Left ventricle myocardium inferior (tissue), 1 donor: ENCODE measurements at regions not wholly inside any gene's neighbourhood (a gene's known extent, or its start where the extent isn't known, plus 50 kb on each side); places are given as distances from the start of the nearest gene placed in this dataset.
"Not testable (repeated sequence)": the region's sequence is repeated elsewhere in the genome, so short reads cannot be mapped to it uniquely, and the experiment has no call there.

ENCODE experiments used
- DNase-seq: peaks from one replicate; pipeline ENCODE4 v3.0.0-alpha.2; 2020
- H3K27ac ChIP-seq: fragments of 200-600 bp; replicated peaks from 2 replicates; pipeline ENCODE4 v1.8.0; 2021
- H3K27me3 ChIP-seq: fragments of 200-600 bp; 2 replicates; pipeline ENCODE4 v1.8.0; 2021; ENCODE audit warnings: low read depth
- H3K36me3 ChIP-seq: fragments of 200-600 bp; 2 replicates; pipeline ENCODE4 v1.8.0; 2021
- H3K4me1 ChIP-seq: fragments of 200-600 bp; 2 replicates; pipeline ENCODE4 v1.8.0; 2021
- H3K4me3 ChIP-seq: fragments of 200-600 bp; 2 replicates; pipeline ENCODE4 v1.8.0; 2021; ENCODE audit warnings: mild to moderate bottlenecking, moderate library complexity
- H3K9me3 ChIP-seq: fragments of 200-600 bp; replicated peaks from 2 replicates; pipeline ENCODE4 v1.8.0; 2021
- CTCF ChIP-seq: fragments of 200-600 bp; IDR thresholded peaks from 2 replicates; pipeline ENCODE4 v1.8.0; 2021; ENCODE audit warnings: antibody characterized with exemption, mild to moderate bottlenecking, borderline replicate concordance
- intact Hi-C: fragments of 100-400 bp; cut with micrococcal nuclease; formaldehyde crosslinking; loops from one replicate; pipeline ENCODE4 v1.11.0; 2022
- donor health status: DM: no; HTN: yes; CAD: no; lungs with severe emphysema.

DNA sequence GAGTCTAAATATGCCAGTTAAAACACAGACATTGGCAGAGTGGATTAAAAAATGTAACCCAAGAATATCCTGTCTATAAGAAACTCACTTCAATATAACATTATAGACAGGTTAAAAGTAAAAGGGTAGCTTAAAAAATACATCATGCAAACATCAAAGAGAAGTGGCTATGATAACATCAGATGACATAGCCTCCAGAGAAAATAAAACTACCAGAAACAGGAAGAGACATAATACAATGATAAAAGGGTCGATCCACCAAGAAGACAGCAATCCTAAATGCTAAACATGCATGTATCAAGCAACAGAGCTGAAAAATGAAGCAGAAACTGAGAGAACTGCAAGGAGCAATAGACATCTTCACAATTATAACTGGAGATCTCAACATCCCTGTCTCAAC is 190.2 kb upstream of the NR5A2 start:
- H3K36me3 ChIP-seq, result no peaks in the 10 kb centered on the region
- no peak overlapping the region for H3K4me3 ChIP-seq
- H3K27ac ChIP-seq, result no peak overlapping the region
- no peaks in the 10 kb centered on the region for H3K27me3 ChIP-seq
- TF ChIP-seq CTCF, result no peak
- intact Hi-C loops, result no loop called here
- DNase-seq, result no peak
- no peaks in the 10 kb centered on the region for H3K4me1 ChIP-seq
- H3K9me3 ChIP-seq, result peaks cover 31% of the 10 kb centered on the region

- H3K27me3 ChIP-seq, DNase-seq, H3K4me3 ChIP-seq, H3K4me1 ChIP-seq, H3K36me3 ChIP-seq, intact Hi-C loops, H3K27ac ChIP-seq: not testable (repeated sequence)
- H3K9me3 ChIP-seq, result peaks cover 35% of the 10 kb centered on the region
Observed at GRCh38 chr1:199839608-199840007, 187.9 kb upstream of the NR5A2 start.

GRCh38 chr1:199843096-199843495 is 184.4 kb upstream of the NR5A2 start:
- intact Hi-C loops, H3K36me3 ChIP-seq, H3K27ac ChIP-seq, H3K4me3 ChIP-seq, H3K27me3 ChIP-seq, H3K4me1 ChIP-seq, DNase-seq: not testable (repeated sequence)
- peaks cover 11% of the 10 kb centered on the region for H3K9me3 ChIP-seq

- peaks cover 7% of the 10 kb centered on the region for H3K9me3 ChIP-seq
- H3K36me3 ChIP-seq, result no peaks in the 10 kb centered on the region
- intact Hi-C loops, result no loop called here
- H3K4me1 ChIP-seq, result no peaks in the 10 kb centered on the region
- H3K27ac ChIP-seq, result no peak overlapping the region
- H3K4me3 ChIP-seq, result no peak overlapping the region
- TF ChIP-seq CTCF, result no peak
- no peaks in the 10 kb centered on the region for H3K27me3 ChIP-seq
- no peak for DNase-seq
Observed at GRCh38 chr1:199843861-199844260, 183.6 kb upstream of the NR5A2 start.

GRCh38 chr1:199847021-199847420 is 180.5 kb upstream of the NR5A2 start:
- no peaks in the 10 kb centered on the region for H3K36me3 ChIP-seq
- TF ChIP-seq CTCF, result no peak
- H3K9me3 ChIP-seq, result peaks cover 4% of the 10 kb centered on the region
- H3K27ac ChIP-seq, result no peak overlapping the region
- no peaks in the 10 kb centered on the region for H3K27me3 ChIP-seq
- H3K4me3 ChIP-seq, result no peak overlapping the region
- no peaks in the 10 kb centered on the region for H3K4me1 ChIP-seq
- intact Hi-C loops, result no loop called here
- no peak for DNase-seq

GRCh38 chr1:199851439-199852140 is 175.9 kb upstream of the NR5A2 start:
- Histone ChIP-seq H3K27ac (no peak overlapping the region), H3K4me1 (no peaks in the 10 kb centered on the region), H3K27me3 (no peaks in the 10 kb centered on the region), H3K36me3 (no peaks in the 10 kb centered on the region), H3K4me3 (no peak overlapping the region), H3K9me3 (no peaks in the 10 kb centered on the region)
- no peak for TF ChIP-seq CTCF
- intact Hi-C loops, result no loop called here
- DNase-seq, result no peak
